ENCODE measurements at regions not wholly inside any gene's neighbourhood (a gene's known extent, or its start where the extent isn't known, plus 50 kb on each side); places are given as distances from the start of the nearest gene placed in this dataset.

DNA sequence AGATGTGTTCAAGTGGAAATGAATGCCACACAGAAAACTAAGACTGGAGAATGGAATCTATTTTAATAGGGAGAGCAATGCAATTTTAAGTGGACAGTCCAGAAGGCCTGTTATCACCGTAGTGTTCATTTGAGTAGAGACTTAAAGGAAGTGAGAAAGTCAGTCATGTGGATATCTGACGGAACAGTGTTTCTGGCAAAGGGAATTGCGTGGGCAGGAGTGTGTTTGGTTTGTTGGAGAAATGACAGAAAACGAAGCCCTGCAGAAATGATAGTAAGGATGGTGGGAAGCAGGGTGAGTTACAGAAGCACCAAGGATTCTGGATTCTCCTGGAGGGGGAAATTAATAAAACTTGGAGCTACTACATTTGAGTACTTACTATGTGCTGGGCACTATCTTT, 776.6 kb downstream of the MED13L start:
- Mint-ChIP-seq H3K36me3 (ENCODE audit: low read depth) (no peaks in the 10 kb centered on the region), H3K4me3 (no peak overlapping the region), H3K27ac (no peak overlapping the region), H3K27me3 (no peaks in the 10 kb centered on the region), H3K4me1 (ENCODE audit: low read depth) (no peaks in the 10 kb centered on the region), H3K9me3 (no peaks in the 10 kb centered on the region)
- no peak for TF ChIP-seq CTCF (IDR thresholded peaks at IDR 0.05)
- DNase-seq (no peak), ATAC-seq (no peak)
- ChIA-PET CTCF (no interaction called here), POLR2A (no interaction called here)
- intact Hi-C loops (cut with micrococcal nuclease), result no loop called here

DNA sequence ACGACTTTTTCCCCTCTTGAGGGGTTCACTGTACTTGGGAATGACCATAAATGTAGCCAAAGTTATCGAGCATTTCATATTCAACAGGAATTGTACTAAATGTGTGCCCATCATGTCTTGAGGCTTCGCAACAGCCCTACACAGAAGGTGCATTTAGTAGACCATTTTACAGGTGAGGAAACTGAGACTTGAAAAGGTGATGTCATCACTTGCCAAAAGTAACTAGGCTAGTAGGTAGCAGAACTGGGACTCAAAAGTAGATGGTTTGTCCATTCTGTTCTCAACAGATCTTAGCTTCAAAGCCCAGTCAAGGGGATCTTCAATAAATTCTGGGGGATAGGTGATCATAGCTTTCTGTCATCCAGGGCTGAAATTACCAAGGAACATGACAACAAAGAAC, 782.2 kb downstream of the MED13L start:
- H3K27ac Mint-ChIP-seq, result no peak overlapping the region
- ChIA-PET CTCF (no interaction called here), POLR2A (no interaction called here)
- intact Hi-C loops (cut with micrococcal nuclease), result no loop called here
- H3K9me3 Mint-ChIP-seq, result no peaks in the 10 kb centered on the region
- H3K4me1 Mint-ChIP-seq (ENCODE audit: low read depth), result no peaks in the 10 kb centered on the region
- TF ChIP-seq CTCF (IDR thresholded peaks at IDR 0.05), result no peak
- DNase-seq, result no peak
- no peak for ATAC-seq
- H3K4me3 Mint-ChIP-seq, result no peak overlapping the region
- no peaks in the 10 kb centered on the region for H3K27me3 Mint-ChIP-seq
- H3K36me3 Mint-ChIP-seq (ENCODE audit: low read depth), result no peaks in the 10 kb centered on the region

- POLR2A ChIA-PET, result no interaction called here
- Mint-ChIP-seq H3K4me1 (ENCODE audit: low read depth) (no peaks in the 10 kb centered on the region), H3K27me3 (no peaks in the 10 kb centered on the region), H3K36me3 (ENCODE audit: low read depth) (no peaks in the 10 kb centered on the region), H3K4me3 (no peak overlapping the region), H3K27ac (no peak overlapping the region), H3K9me3 (no peaks in the 10 kb centered on the region)
- intact Hi-C loops (cut with micrococcal nuclease), result no loop called here
- ATAC-seq (no peak), DNase-seq (no peak)
- no peak for TF ChIP-seq CTCF (IDR thresholded peaks at IDR 0.05)
- CTCF ChIA-PET, result no interaction called here
These were observed 784.9 kb downstream of the MED13L start for GRCh38 chr12:115492553-115492952.

GRCh38 chr12:115491511-115492250, 785.8 kb downstream of the MED13L start:
- no peak for DNase-seq
- no peaks in the 10 kb centered on the region for H3K36me3 Mint-ChIP-seq (ENCODE audit: low read depth)
- CTCF ChIA-PET, result no interaction called here
- no peak overlapping the region for H3K27ac Mint-ChIP-seq
- intact Hi-C loops (cut with micrococcal nuclease), result no loop called here
- no peak overlapping the region for H3K4me3 Mint-ChIP-seq
- H3K9me3 Mint-ChIP-seq, result no peaks in the 10 kb centered on the region
- no peak for ATAC-seq
- POLR2A ChIA-PET, result no interaction called here
- H3K27me3 Mint-ChIP-seq, result no peaks in the 10 kb centered on the region
- H3K4me1 Mint-ChIP-seq (ENCODE audit: low read depth), result no peaks in the 10 kb centered on the region
- TF ChIP-seq CTCF (IDR thresholded peaks at IDR 0.05), result no peak

GRCh38 chr12:115489253-115489652, 788.2 kb downstream of the MED13L start:
- no peak for ATAC-seq
- ChIA-PET CTCF (no interaction called here), POLR2A (no interaction called here)
- H3K27ac Mint-ChIP-seq, result no peak overlapping the region
- H3K4me3 Mint-ChIP-seq, result no peak overlapping the region
- no peak for TF ChIP-seq CTCF (IDR thresholded peaks at IDR 0.05)
- H3K36me3 Mint-ChIP-seq (ENCODE audit: low read depth), result no peaks in the 10 kb centered on the region
- no peaks in the 10 kb centered on the region for H3K27me3 Mint-ChIP-seq
- no peaks in the 10 kb centered on the region for H3K4me1 Mint-ChIP-seq (ENCODE audit: low read depth)
- intact Hi-C loops (cut with micrococcal nuclease), result no loop called here
- no peak for DNase-seq
- peaks cover 4% of the 10 kb centered on the region for H3K9me3 Mint-ChIP-seq

All from activated CD8-positive, alpha-beta T cell treated with anti-CD3 and anti-CD28 coated beads for 36 hours (primary cell).